IPS DF 4.7 (cell line): ENCODE measurements at regions not wholly inside any gene's neighbourhood (a gene's known extent, or its start where the extent isn't known, plus 50 kb on each side); places are given as distances from the start of the nearest gene placed in this dataset.
"Not testable (repeated sequence)": the region's sequence is repeated elsewhere in the genome, so short reads cannot be mapped to it uniquely, and the experiment has no call there.

Experiments
- DNase-seq: peaks from one replicate; pipeline ENCODE4 v3.0.0-alpha.2; 2013; ENCODE audit warnings: low spot score; ENCODE audit errors: extremely low read depth

- DNase-seq: no peak
These were observed 614.2 kb downstream of the TMEM114 start for GRCh38 chr16:7976125-7976524.

DNA sequence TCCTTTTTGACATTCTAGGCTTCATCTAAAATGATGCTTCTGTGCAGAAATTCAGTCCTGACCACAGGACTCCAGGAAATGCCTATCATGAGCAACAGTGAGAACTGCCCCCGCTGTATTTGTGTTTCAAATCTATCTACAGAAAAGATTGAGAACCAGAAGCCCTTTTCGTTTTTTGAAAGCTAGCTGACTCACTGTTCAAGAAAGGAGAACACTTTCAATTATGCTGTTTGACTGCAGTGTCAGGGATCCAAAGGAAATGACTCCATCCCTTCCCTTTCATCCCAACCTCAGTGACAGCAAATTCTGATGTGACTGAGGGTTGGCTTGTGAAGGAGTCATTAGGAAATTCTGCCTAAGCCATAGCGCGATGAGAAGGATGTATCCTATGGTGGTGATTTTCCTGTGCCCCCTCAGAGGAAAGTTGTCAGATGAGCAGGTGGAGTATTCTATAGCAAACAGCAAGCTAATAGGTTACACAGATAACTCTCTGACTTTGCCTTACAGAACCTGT, 622.3 kb downstream of the TMEM114 start:
- no peak for DNase-seq

DNA sequence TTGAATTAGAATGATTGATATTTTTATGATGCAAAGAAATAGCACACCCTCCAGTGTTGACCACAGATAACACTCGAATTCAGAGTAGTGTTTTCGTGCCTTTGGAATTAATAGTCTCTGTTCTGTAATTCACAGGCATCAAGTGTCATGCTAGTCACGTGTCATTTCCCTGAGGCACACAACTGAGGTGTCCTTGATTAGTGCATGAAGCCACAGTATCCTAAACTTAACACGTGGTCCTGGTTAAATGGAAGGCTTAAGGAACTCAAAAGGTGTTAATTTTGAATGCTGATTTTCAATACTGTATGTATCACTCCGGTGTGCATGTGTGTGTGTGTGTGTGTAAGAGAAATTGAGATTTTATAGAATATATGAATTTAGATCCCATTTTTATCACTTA, 625.6 kb downstream of the TMEM114 start:
- no peak for DNase-seq

GRCh38 chr16:7964167-7964566, 626.1 kb downstream of the TMEM114 start:
- no peak for DNase-seq

DNA sequence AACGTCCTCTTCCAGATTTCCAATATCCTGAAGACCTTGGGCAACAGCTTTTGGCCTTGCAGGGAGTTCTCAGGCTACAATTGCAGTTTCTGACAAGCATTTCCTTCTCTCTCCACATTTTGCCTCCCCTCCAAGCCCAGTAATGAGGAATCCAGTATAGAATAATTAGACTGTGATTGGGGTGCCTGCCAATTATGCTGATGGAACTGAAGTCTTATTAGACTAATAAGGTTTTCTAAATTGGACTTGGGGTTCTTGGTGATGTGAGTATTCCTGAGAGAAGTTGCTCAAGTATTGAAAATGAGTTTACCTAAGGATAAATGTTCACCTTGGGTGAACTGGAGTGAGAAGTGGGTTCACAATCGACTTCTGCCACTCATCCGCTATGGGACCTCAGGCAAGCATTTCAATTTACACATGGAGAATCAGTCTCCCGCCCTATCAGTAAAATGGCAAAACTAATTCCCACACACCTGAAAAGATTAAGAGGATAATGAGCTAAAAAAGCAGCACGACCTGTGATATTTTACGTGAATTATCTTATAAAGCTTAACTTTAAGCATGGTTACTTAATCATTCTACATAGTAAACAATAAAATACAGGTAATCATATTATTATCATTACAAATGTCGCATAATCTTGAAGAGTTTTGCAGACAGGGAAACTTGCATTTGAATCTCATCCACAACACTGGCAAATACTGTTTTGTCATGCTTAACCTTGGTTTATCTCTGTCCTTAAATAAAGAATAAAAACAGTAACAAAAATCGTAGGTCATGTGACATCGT, 628.0 kb downstream of the TMEM114 start:
- no peak for DNase-seq

DNA sequence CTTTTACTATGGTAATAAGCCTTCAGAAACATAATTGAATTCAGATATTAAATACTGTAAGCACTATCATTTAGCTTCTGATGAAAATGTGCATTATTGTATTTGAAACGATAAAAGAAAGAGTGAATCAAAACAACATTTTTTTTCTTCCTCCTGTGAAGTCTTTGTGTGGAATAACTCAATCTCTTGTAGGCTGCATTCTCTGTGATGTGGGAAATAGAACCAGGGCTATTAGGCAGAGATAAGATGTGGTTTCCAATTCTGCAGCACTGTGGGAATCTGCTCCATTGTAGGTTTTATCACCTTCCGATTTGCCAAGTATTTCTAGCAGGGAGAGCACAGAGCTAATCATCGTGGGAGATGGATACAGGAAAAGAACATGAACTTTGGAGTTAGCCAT, 624.5 kb downstream of the RBFOX1 start:
- DNase-seq: no peak

- DNase-seq: no peak
These were observed 620.7 kb downstream of the RBFOX1 start for GRCh38 chr16:7953360-7953759.

DNA sequence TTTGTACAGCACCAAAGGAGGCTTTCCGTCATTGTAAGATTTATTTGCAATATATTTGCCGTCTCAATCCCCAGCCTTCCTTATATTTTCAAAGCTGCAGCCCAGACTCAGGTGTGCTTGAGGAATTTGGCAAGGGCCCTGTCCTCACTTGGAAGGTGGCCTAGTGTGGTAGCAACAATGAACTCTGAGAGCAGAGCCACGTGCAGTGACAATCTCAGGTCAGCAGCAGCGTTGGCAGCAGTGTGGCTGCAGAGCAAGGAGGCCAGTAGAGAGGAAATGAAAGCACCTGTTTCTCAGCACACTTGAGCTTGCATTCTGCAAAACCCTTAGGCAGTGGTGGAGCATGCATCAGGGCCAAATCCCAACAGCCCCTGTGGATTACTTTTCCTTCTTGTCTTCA, 613.5 kb downstream of the RBFOX1 start:
- DNase-seq: no peak

DNA sequence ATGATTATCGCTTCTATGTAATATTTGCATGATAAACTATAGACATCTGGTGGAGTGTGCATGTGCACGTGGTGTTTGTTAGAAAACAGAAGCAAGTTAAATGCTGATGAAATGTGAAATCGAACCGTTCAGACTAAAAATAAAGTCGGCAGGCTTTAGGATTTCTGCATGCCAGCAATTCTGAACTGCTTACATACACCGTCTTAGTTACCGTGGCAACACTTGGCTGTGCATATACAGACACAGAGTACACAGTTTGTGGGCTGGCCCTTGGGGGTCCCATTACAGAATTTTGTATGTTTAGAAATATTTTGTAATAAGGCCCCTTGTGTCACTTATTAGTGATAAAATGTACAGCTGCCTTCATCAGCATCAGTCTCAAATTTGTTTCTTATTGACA, 605.5 kb downstream of the RBFOX1 start:
- DNase-seq: no peak

DNA sequence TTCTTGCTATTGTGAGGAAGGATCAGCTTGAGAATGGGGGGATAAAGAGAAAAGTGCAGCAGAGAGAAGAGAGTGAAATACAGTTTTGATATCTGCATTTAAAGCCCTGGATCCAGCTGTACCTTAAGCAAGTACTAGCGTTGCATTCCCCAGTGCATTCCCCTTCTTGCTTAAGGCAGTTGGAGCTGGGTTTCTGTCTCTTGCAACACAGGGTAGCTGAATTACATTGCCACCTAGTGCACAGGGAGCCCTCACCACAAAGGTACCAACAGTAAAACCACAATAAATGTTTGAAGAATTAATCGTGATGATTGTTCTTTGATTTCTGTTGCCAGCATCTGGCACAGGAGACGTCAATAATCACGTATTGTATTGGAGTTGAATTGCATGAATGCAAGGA, 588.7 kb downstream of the RBFOX1 start:
- no peak for DNase-seq

DNA sequence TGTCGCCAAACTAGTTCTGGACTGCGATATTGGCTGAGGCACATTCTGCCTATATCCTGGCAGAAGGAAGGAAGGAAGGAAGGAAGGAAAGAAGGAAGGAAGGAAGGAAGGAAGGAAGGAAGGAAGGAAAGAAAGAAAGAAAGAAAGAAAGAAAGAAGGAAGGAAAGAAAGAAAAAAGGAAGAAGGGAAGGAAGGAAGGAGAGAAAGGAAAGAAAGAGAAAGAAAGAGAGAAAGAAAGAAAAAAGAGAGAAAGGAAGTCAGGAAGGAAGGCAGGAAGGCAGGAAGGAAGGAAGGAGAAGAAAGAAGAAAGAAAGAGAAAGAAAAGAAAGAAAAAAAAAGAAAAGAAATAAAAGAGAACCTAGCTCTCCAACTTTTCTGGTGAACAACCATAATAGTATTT, 587.1 kb downstream of the RBFOX1 start:
- DNase-seq: no peak

- DNase-seq: no peak
These were observed 582.1 kb downstream of the RBFOX1 start for GRCh38 chr16:7914748-7915147.

DNA sequence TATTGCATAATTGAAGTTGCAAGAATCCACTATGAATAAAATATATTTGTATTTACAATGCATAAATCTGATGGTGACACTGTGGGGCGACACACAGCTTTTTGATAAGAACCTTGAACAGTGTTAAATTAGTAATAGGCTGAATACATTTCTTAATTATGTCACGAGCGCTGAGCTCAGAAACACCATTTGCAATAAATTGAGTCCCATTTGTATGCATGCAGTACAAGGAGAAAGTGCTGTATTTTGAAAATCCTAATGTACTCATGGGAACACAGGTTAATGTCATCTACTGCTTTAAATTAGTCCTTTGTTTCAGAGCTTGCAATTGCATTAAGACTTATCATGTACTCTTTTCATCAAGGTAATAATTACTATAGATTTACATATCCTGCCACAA, 579.5 kb downstream of the RBFOX1 start:
- no peak for DNase-seq

DNA sequence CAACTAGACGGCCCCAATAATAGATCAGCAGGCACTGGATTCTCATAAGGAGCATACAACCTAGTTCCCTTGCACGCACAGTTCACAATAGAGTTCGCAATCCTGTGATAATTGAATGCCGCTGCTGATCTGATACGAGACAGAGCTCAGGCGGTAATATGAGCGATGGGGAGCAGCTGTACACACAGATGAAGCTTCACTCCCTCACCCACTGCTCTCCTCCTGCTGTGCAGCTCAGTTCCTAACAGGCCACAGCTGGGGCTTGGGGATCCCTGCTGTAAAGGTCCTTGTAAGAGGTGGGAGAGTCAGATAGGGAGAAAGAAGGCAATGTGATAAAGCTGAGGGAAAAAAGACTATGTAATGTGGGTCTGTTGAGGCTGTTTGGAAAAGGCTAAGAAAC, 577.5 kb downstream of the RBFOX1 start:
- DNase-seq: no peak

DNA sequence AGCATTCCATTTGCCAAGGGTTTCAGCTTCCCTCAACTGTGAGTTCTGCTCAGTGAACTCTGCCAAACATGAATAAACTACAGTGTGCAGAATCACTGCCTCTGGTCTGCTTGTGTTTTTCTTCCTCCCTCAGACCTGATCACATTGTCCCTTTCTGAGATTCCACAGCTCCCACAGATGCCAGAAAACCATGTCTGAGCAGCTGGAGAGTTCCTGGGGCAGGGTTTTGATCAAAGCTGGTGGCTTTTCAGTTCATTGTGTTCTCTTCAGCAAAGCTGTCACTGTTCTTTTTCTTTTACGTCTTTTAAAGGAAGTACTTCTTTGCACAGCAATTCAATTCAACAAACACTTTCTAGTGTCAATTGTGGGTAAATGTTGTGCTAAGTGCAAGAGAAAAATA, 555.8 kb downstream of the RBFOX1 start:
- DNase-seq: no peak

- DNase-seq: no peak
These were observed 554.7 kb downstream of the RBFOX1 start for GRCh38 chr16:7887316-7887715.

- no peak for DNase-seq
These were observed 539.3 kb downstream of the RBFOX1 start for GRCh38 chr16:7871979-7872378.

DNA sequence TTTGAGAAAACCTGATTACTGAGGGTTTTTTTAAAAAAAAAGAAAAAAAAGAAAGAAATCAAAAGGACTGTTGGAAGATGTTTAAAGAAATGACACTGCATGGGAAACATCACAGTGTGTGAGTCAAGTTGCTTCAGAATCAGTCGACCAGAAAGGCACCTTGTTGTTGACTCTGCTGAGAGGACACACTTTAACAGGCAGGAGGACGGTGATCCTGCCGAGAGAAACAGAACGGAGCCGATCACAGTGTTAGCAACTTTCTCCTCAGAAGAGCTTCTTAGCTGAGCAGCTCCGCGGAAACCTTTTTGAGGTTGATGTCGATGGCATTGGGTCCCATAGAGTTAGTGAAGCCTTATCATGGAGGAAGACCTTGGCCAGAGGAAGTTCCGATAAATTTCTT, 538.7 kb downstream of the RBFOX1 start:
- DNase-seq: no peak

DNA sequence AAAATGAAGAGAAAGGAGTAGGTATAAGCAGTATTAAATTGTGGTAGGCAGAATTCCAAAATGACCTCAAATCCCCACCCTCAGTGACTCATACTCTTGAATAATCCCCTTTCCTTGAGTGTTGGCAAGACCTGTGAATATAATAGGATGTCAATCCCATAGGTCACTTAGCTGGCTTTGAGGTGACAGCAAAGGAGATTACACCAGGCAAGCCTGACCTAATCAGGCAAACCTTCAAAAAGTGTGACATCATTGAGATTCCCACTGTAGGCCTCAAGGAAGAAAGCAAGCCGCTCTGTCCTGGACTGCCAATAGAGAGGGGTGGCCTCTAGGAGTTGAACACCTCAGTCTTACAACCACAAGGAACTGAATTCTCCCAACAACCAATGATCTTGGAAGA, 535.2 kb downstream of the RBFOX1 start:
- no peak for DNase-seq

DNA sequence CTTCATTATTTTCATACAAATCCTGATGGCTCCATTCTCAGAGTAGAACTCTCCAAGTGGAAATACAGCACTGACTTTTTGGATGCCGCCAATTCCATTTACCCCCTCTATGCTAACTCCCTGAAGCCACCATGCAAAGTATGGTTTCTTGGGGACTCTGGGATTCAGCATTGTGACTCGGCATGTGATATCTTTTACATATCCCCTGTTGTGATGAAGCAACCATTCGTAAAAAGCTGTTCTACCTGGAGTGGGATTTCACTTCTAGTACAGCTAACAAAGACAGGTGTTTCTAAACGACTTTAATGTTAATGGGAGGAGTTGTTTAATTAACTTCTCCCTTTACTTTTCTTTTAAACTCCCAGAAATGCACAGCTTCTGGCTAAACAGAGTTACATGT, 533.5 kb downstream of the RBFOX1 start:
- no peak for DNase-seq

DNA sequence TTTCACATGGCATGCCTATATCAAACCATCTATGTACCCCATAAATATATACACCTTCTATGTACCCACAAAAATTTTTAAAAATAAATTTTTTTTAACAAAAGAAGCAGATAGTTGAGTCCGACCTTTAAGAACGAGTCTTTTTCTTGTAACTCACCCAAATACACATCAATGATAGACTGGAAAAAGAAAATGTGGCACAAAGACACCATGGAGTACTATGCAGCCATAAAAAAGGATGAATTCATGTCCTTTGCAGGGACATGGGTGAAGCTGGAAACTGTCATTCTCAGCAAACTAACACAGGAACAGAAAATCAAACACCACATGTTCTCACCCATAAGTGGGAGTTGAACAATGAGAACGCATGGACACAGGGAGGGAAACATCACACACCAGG, 532.7 kb downstream of the RBFOX1 start:
- DNase-seq: not testable (repeated sequence)

DNA sequence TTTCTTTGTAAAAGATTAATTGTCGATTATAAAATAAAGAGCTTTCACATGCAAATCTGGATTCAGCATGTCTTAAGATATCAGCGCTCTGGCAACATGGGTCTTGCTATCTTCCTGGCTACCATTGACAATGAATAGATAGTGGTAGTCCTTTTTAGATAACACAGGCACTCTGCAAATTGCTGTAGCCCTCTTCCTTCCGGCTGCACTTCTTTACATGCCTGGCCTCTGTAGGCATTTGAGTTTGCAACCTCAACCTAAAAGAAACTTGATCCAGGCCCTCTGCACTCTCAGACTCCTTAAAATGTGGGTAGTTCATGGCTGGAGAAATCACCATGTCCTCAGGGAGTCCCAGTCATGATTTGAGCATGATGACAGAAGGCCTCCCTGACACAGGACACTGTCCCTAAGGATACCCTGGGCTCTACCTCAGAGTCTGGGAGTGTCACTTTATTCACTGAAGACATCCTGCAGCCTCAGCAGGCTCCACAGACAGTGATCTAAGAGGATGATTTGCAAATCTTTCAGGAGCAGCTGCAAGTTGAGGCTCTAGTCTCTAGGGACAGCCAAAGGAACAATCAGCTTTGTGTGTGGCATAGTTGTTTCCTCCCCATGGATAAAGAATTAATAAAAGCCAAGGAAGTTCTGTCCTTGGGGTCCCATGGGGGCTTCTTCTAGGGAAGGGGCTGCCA, 529.4 kb downstream of the RBFOX1 start:
- no peak for DNase-seq

DNA sequence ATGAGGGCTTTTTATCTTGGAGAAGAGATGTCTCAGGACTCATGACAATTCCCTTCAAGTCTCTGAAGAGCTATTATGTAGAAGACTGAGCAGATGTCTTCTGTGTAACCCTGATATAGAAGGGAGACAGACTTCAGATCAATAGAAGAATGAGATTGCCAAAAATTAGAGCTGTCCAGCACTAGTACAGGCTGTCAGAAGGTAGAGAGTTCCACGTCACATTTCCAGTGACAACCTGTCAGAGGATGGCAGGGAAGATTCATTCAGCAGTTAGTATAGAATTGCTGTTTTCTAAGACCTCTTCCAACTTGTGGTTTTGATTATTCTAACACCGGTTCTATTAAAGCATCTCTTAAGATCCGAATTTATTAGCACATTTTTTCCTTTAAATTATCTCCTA, 520.6 kb downstream of the RBFOX1 start:
- no peak for DNase-seq
